Neural progenitor cell (in vitro differentiated cells): ENCODE measurements at regions not wholly inside any gene's neighbourhood (a gene's known extent, or its start where the extent isn't known, plus 50 kb on each side); places are given as distances from the start of the nearest gene placed in this dataset.

ENCODE experiments used
- CTCF ChIP-seq: fragments of 200-600 bp; sonication (generic); IDR thresholded peaks from 2 replicates; pipeline ENCODE4 v1.5.1; 2017; ENCODE audit warnings: antibody characterized with exemption, mild to moderate bottlenecking
- EZH2phosphoT487 ChIP-seq: fragments of 200-600 bp; sonication (generic); IDR thresholded peaks from 2 replicates; pipeline ENCODE4 v1.6.1; 2017; ENCODE audit warnings: antibody characterized with exemption

- TF ChIP-seq EZH2phosphoT487 (no peak), CTCF (no peak)
These were observed 818.8 kb upstream of the TYRP1 start for GRCh38 chr9:11874414-11874813.
